K562 (cell line): ENCODE measurements at regions not wholly inside any gene's neighbourhood (a gene's known extent, or its start where the extent isn't known, plus 50 kb on each side); places are given as distances from the start of the nearest gene placed in this dataset.

ENCODE experiments used
- ATAC-seq: fragments of 200-7000 bp; cut with Tn5 transposase; 3 replicates; pipeline ENCODE4 v1.9.1; 2020; ENCODE audit warnings: moderate library complexity
- BruUV-seq: library from RNA; stranded (reverse); fragments of 400-500 nt; replicated peaks from 2 replicates; lab custom pipeline; 2021; lab: Mats Ljungman, UMichigan
- CTCF ChIA-PET: fragments of 300-600 bp; formaldehyde crosslinking; extraction: SDS; loops from one replicate; lab custom pipeline; 2021; ENCODE audit warnings: low intra/inter-chr PET ratio; lab: Yijun Ruan, JAX
- POLR2A ChIA-PET: fragments of 300-600, 350-650 bp; sonication (Branson Sonifier 250); formaldehyde crosslinking; extraction: SDS; loops from one replicate; lab custom pipeline; 2021; ENCODE audit warnings: antibody characterized with exemption, inconsistent platforms; lab: Yijun Ruan, JAX
- DNase-seq, 4 experiments: peaks; one replicate each; pipeline versions ENCODE4 v3.0.0 to v3.0.0-alpha.2; 2011 to 2018; ENCODE audit warnings: low spot score in 3 of 4, mixed read lengths in 3 of 4; ENCODE audit errors: extremely low read depth in 1 of 4
- FAIRE-seq: peaks from 2 replicates; lab custom pipeline; 2011; peaks lifted over from hg19 to GRCh38; lab: Jason Lieb, UNC
- H2AFZ ChIP-seq: 2 replicates; pipeline ENCODE4 v1.6.0; 2011; ENCODE audit warnings: low read depth, low read length, control low read depth, inconsistent platforms
- H3K27ac ChIP-seq: fragments of 200-600 bp; 3 replicates; pipeline ENCODE4 v1.8.0; 2011; ENCODE audit warnings: low read depth, mild to moderate bottlenecking, control low read depth, inconsistent platforms, low read length, moderate library complexity, mixed read lengths; ENCODE audit errors: extremely low read depth
- H3K27me3 ChIP-seq, 2 experiments: fragments of 300-600 bp in 1 of 2; 2 replicates in 1 of 2; 3 replicates in 1 of 2; pipeline versions ENCODE4 v1.6.0 to v1.8.0; 2011; ENCODE audit warnings: inconsistent platforms in 2 of 2, low read length in 2 of 2, mild to moderate bottlenecking in 1 of 2, mixed read lengths in 1 of 2, moderate library complexity in 1 of 2; ENCODE audit not compliant: control insufficient read depth in 2 of 2, insufficient read depth in 2 of 2
- H3K36me3 ChIP-seq: fragments of 300-600 bp; 3 replicates; pipeline ENCODE4 v1.8.0; 2011; ENCODE audit warnings: mild to moderate bottlenecking, low read length, inconsistent platforms; ENCODE audit not compliant: control insufficient read depth, insufficient read depth
- H3K4me1 ChIP-seq, 2 experiments: fragments of 200-600 bp in 1 of 2; replicated peaks in 1 of 2; 2 replicates in 1 of 2; 3 replicates in 1 of 2; pipeline versions ENCODE4 v1.5.1 to v1.8.0; 2011; ENCODE audit warnings: inconsistent platforms in 2 of 2, low read length in 2 of 2, mild to moderate bottlenecking in 1 of 2, mixed read lengths in 1 of 2, moderate library complexity in 1 of 2; ENCODE audit not compliant: control insufficient read depth in 2 of 2, insufficient read depth in 2 of 2
- H3K4me2 ChIP-seq: 2 replicates; pipeline ENCODE4 v1.6.1; 2011; ENCODE audit warnings: low read length, control low read depth, inconsistent platforms, mixed read lengths; ENCODE audit not compliant: insufficient read depth
- H3K4me3 ChIP-seq: fragments of 200-600 bp; sonication (generic), shearing (Covaris generic); 2 replicates; pipeline ENCODE4 v1.5.1; 2016; ENCODE audit warnings: control low read depth, inconsistent platforms
- H3K79me2 ChIP-seq: fragments of 200-600 bp; 3 replicates; pipeline ENCODE4 v1.8.0; 2011; ENCODE audit warnings: low read length, inconsistent platforms; ENCODE audit not compliant: control insufficient read depth, insufficient read depth
- H3K9ac ChIP-seq, 2 experiments: 2 replicates each; pipeline versions ENCODE4 v1.6.0 to v1.6.1; 2011; ENCODE audit warnings: low read depth in 2 of 2, low read length in 2 of 2, control low read depth in 1 of 2, inconsistent platforms in 1 of 2, mild to moderate bottlenecking in 1 of 2, mixed read lengths in 1 of 2; ENCODE audit not compliant: insufficient read depth in 1 of 2
- H3K9me1 ChIP-seq: one replicate; pipeline ENCODE4 v1.6.0; 2011; ENCODE audit warnings: inconsistent platforms, mild to moderate bottlenecking, low read length, moderate library complexity; ENCODE audit not compliant: control insufficient read depth, insufficient read depth
- H3K9me3 ChIP-seq: replicated peaks from 2 replicates; pipeline ENCODE4 v1.5.1; 2011; ENCODE audit warnings: low read depth, low read length, inconsistent platforms; ENCODE audit not compliant: control insufficient read depth, insufficient read depth
- H4K20me1 ChIP-seq: replicated peaks from 2 replicates; pipeline ENCODE4 v1.6.1; 2011; ENCODE audit warnings: low read length, inconsistent platforms, mixed read lengths; ENCODE audit not compliant: control insufficient read depth, insufficient read depth
- ARID3B ChIP-seq: fragments of 250-450 bp; sonication (Bioruptor Pico); IDR thresholded peaks from 2 replicates; pipeline ENCODE4 v1.4.0; 2020; ENCODE audit warnings: borderline replicate concordance
- BCL6 ChIP-seq: fragments of 250-450 bp; sonication (Bioruptor Pico); IDR thresholded peaks from 2 replicates; pipeline ENCODE4 v1.4.0; 2020
- HNRNPUL1 ChIP-seq: fragments of 200-400 bp; formaldehyde crosslinking; IDR thresholded peaks from 2 replicates; pipeline ENCODE4 v1.6.1; 2017; ENCODE audit warnings: low read length
- MTA2 ChIP-seq: fragments of 450-650 bp; IDR thresholded peaks from 2 replicates; pipeline ENCODE4 v1.6.1; 2016; ENCODE audit warnings: low read depth
- POLR2AphosphoS5 ChIP-seq: IDR thresholded peaks from 2 replicates; pipeline ENCODE4 v1.6.1; 2011; ENCODE audit warnings: mild to moderate bottlenecking, low read depth, low read length, moderate library complexity; ENCODE audit not compliant: control insufficient read depth, insufficient read depth
- ZNF134 ChIP-seq: fragments of 250-450 bp; sonication (Bioruptor Pico); conservative IDR thresholded peaks from 2 replicates; pipeline ENCODE4 v1.4.0; 2020
- WGBS: fragments of 100-300 bp; shearing (Covaris generic); methylation state at CpG from one replicate; pipeline ENCODE4 v1.1.6; 2016; ENCODE audit warnings: low coverage, mixed read lengths; ENCODE audit not compliant: insufficient coverage; ENCODE audit errors: missing lambda C conversion rate; 5-methylcytosine and 5-hydroxymethylcytosine counted together
- in situ Hi-C: fragments of 300-500 bp; cut with MboI; formaldehyde crosslinking; loops from 4 replicates; pipeline ENCODE4 v1.15.0; 2018; ENCODE audit warnings: inconsistent platforms, mixed read lengths
- intact Hi-C: fragments of 100-400 bp; cut with micrococcal nuclease; formaldehyde crosslinking; loops from 2 replicates; pipeline ENCODE4 v1.14.2; 2022

GRCh38 chr4:132918096-132918495, 231.0 kb upstream of the PCDH10 start:
- POLR2A ChIA-PET = no interaction called here
- Histone ChIP-seq H3K36me3 (no peaks in the 10 kb centered on the region), H3K79me2 (no peaks in the 10 kb centered on the region), H3K27ac (no peak overlapping the region), H3K9me3 (no peaks in the 10 kb centered on the region; the same call in none of the 2 replicates), H3K9ac (no peak overlapping the region), H2AFZ (no peak overlapping the region), H4K20me1 (no peaks in the 10 kb centered on the region), H3K9me1 (no peaks in the 10 kb centered on the region), H3K4me3 (no peak overlapping the region), H3K4me2 (no peak overlapping the region), H3K4me1 (no peaks in the 10 kb centered on the region), H3K27me3 (no peaks in the 10 kb centered on the region)
- ATAC-seq (no peak), DNase-seq (no peak), FAIRE-seq (no peak)
- in situ Hi-C loops (no loop called here), intact Hi-C loops (no loop called here)
- TF ChIP-seq HNRNPUL1 (no peak), MTA2 (no peak), ARID3B (CRISPR knock-in tag) (no peak), BCL6 (CRISPR knock-in tag) (no peak), ZNF134 (no peak), POLR2AphosphoS5 (no peak)
- WGBS = 0% methylated on average over 1 of the region's 1 CpG
- CTCF ChIA-PET = no interaction called here
- no TSS peak for BruUV-seq
